ENCODE measurements at regions not wholly inside any gene's neighbourhood (a gene's known extent, or its start where the extent isn't known, plus 50 kb on each side); places are given as distances from the start of the nearest gene placed in this dataset.

- TF ChIP-seq CTCF (IDR thresholded peaks at IDR 0.05) = no peak
- TF ChIP-seq POLR2A (IDR thresholded peaks at IDR 0.05) = no peak
Observed at GRCh38 chr11:38163526-38163925, 1565.5 kb upstream of the RAG2 start.
